Prostate gland (tissue), 2 donors: ENCODE measurements at regions not wholly inside any gene's neighbourhood (a gene's known extent, or its start where the extent isn't known, plus 50 kb on each side); places are given as distances from the start of the nearest gene placed in this dataset.
"Not testable (repeated sequence)": the region's sequence is repeated elsewhere in the genome, so short reads cannot be mapped to it uniquely, and the experiment has no call there.

Experiments
- DNase-seq: peaks from one replicate; pipeline ENCODE4 v3.0.0-alpha.2; 2019; ENCODE audit warnings: low spot score
- H3K27ac ChIP-seq, 2 donors: fragments of 200-600 bp; sonication (generic); 2 replicates each; pipeline ENCODE4 v1.5.1; 2017 to 2019
- H3K27me3 ChIP-seq: fragments of 200-600 bp; sonication (generic); replicated peaks from 2 replicates; pipeline ENCODE4 v1.5.1; 2019; ENCODE audit not compliant: insufficient read depth
- H3K36me3 ChIP-seq, 2 donors: fragments of 200-600 bp; sonication (generic); 1 replicate in 1 of 2; 2 replicates in 1 of 2; pipeline versions ENCODE4 v1.5.1 to v1.8.1; 2017 to 2019
- H3K4me1 ChIP-seq: fragments of 200-600 bp; sonication (generic); replicated peaks from 2 replicates; pipeline ENCODE4 v1.5.1; 2019
- H3K4me3 ChIP-seq, 2 donors: fragments of 200-600 bp; sonication (generic); 2 replicates each; pipeline ENCODE4 v1.5.1; 2017 to 2019
- H3K9me3 ChIP-seq: fragments of 200-600 bp; sonication (generic); 2 replicates; pipeline ENCODE4 v1.5.1; 2017
- POLR2A ChIP-seq: fragments of 450-650 bp; IDR thresholded peaks from one replicate; pipeline ENCODE4 v1.6.1; 2016; ENCODE audit warnings: antibody characterized with exemption, mild to moderate bottlenecking
- POLR2AphosphoS5 ChIP-seq: sonication (generic); formaldehyde crosslinking; IDR thresholded peaks from one replicate; pipeline ENCODE4 v1.6.1; 2017; ENCODE audit warnings: antibody characterized with exemption
- WGBS: methylation state at CpG from one replicate; pipeline ENCODE4 v1.1.5; 2018; 5-methylcytosine and 5-hydroxymethylcytosine counted together
- intact Hi-C: fragments of 100-400 bp; cut with DNase I; formaldehyde crosslinking; loops from one replicate; pipeline ENCODE4 v1.14.2; 2022
- TF ChIP-seq, protein P1 (sequence below), 4 experiments: fragments of 200-600 bp in 2 of 4; fragments of 450-650 bp in 2 of 4; sonication (generic) in 2 of 4; IDR thresholded peaks; 1 replicate in 3 of 4; 2 replicates in 1 of 4; pipeline ENCODE4 v1.5.1; 2016 to 2019; ENCODE audit warnings: antibody characterized with exemption in 4 of 4, mild to moderate bottlenecking in 2 of 4, moderate library complexity in 2 of 4

DNA sequence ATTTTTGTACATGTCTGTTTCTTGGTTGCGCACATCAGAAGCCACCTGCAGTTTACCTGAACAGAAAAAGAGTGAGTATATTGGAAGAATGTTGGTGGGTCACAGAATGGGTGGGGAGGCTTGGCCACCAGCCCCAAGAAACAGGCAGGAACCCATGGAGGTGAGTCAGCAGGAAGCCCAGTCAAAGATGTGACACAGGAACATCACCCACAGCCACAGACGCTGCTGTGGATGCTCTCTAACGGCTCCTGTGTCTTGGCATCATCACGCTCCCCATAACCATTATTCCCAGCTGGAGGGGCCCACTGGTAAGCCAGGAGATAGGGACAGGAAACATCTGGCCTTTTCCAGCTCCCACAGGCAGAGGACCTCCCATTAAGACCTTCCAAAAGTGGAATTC, 94.0 kb upstream of the WSB1 start:
- H3K4me1 ChIP-seq = no peaks in the 10 kb centered on the region
- no peak for TF ChIP-seq POLR2AphosphoS5
- TF ChIP-seq POLR2A = no peak
- TF ChIP-seq, protein P1, sequence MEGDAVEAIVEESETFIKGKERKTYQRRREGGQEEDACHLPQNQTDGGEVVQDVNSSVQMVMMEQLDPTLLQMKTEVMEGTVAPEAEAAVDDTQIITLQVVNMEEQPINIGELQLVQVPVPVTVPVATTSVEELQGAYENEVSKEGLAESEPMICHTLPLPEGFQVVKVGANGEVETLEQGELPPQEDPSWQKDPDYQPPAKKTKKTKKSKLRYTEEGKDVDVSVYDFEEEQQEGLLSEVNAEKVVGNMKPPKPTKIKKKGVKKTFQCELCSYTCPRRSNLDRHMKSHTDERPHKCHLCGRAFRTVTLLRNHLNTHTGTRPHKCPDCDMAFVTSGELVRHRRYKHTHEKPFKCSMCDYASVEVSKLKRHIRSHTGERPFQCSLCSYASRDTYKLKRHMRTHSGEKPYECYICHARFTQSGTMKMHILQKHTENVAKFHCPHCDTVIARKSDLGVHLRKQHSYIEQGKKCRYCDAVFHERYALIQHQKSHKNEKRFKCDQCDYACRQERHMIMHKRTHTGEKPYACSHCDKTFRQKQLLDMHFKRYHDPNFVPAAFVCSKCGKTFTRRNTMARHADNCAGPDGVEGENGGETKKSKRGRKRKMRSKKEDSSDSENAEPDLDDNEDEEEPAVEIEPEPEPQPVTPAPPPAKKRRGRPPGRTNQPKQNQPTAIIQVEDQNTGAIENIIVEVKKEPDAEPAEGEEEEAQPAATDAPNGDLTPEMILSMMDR (IDR thresholded peaks at IDR 0.05) = no peak
- intact Hi-C loops = no loop called here
- H3K27ac ChIP-seq = no peak overlapping the region
- DNase-seq = no peak
- 66% methylated on average over 4 of the region's 4 CpGs for WGBS
- no peaks in the 10 kb centered on the region for H3K36me3 ChIP-seq
- no peaks in the 10 kb centered on the region for H3K27me3 ChIP-seq
- H3K9me3 ChIP-seq = no peaks in the 10 kb centered on the region
- H3K4me3 ChIP-seq = no peak overlapping the region

DNA sequence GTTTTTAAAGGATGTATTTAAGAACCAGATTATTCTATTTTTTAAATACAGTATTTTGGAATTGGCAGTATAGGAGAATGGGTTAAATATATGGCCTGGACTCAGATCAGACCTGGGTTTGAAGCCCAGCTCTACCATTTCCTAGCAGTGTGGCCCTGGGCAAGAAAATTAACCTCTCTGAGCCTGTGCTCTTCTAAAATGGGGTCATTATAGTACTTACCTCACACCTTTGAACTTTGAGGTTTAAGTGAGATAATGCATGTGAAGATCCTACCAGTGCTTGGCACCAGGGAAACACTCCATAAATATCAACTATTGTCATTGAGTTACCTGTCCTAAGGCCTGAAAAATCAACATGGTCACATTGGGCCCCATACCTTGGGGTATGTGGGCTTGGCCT, 93.4 kb upstream of the WSB1 start:
- intact Hi-C loops = no loop called here
- Histone ChIP-seq H3K27ac (no peak overlapping the region), H3K27me3 (no peaks in the 10 kb centered on the region), H3K36me3 (no peaks in the 10 kb centered on the region), H3K9me3 (no peaks in the 10 kb centered on the region), H3K4me1 (no peaks in the 10 kb centered on the region), H3K4me3 (no peak overlapping the region)
- TF ChIP-seq, protein P1 (IDR thresholded peaks at IDR 0.05) = no peak
- TF ChIP-seq POLR2AphosphoS5 = no peak
- TF ChIP-seq POLR2A = no peak
- no peak for DNase-seq

DNA sequence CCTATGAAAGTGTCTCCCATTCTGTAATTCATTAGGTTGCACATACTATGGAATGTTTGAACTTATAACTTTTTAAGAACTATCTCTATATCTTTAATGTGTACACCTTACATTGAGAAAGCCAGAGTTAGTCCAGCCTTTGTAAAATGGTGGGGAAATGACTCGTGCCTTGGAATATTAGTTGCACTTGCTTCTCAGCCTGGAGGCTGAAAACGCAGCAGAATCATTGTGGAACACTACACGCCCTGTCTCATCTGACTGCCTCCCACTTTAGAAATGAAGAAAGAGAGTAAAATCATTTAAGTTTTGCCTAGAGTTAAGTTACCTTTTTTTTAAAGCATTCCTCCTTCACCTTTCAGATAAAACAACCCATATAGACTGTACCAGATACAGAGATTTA, 90.7 kb upstream of the WSB1 start:
- 74% methylated on average over 3 of the region's 3 CpGs for WGBS

DNA sequence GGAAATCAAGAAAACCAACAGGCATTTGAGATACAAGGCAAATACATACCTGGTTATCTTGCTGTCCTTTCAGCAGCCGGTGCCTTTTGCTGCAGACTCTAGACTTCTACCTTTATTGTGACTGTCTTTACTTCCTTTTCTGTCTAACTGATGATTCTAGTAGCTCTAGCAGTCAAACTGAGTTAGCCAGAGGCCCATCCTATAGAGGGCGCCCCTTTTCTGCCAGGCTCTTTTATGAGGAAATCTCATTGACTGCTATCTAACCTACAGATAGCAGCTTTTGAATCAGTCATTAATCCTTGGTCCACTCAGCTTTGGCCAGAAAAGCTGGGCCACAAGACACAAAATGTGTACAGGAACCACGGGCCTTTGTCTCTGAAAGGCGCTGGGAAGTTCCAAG, 87.5 kb upstream of the WSB1 start:
- Histone ChIP-seq H3K4me1 (no peaks in the 10 kb centered on the region), H3K27me3 (no peaks in the 10 kb centered on the region), H3K36me3 (no peaks in the 10 kb centered on the region), H3K4me3 (no peak overlapping the region), H3K9me3 (no peaks in the 10 kb centered on the region), H3K27ac (no peak overlapping the region)
- intact Hi-C loops = no loop called here
- no peak for TF ChIP-seq POLR2A
- TF ChIP-seq, protein P1 (IDR thresholded peaks at IDR 0.05) = no peak
- TF ChIP-seq POLR2AphosphoS5 = no peak
- DNase-seq = no peak
- WGBS = 38% methylated on average over 4 of the region's 4 CpGs

More for the DNA sequence above, 90.7 kb upstream of the WSB1 start:
- Histone ChIP-seq H3K27ac (no peak overlapping the region), H3K36me3 (no peaks in the 10 kb centered on the region), H3K27me3 (no peaks in the 10 kb centered on the region), H3K4me3 (no peak overlapping the region), H3K4me1 (no peaks in the 10 kb centered on the region), H3K9me3 (no peaks in the 10 kb centered on the region)
- intact Hi-C loops = no loop called here
- no peak for DNase-seq
- TF ChIP-seq POLR2AphosphoS5 (no peak), POLR2A (no peak)
- TF ChIP-seq, protein P1 (IDR thresholded peaks at IDR 0.05) = no peak

DNA sequence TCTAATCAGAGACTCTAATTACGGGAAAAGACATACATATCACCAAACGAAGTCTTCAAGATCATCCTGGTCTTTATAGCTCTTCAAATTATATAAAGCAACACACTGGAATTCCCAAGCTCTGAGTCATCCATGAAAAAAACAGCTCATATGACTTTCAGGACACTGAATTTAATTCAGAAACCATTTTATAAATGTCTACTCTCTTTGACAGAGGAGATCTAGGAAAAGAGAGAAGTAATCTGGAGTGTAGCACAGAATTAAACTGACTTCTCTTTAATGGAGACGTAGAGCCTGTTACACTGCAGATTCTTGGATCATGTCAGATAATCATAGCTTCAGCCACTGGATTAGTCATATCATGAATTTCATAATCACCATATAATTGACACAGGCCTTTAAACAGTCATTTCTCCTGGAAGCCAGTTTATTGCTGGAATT, 86.8 kb upstream of the WSB1 start:
- DNase-seq = no peak
- no peaks in the 10 kb centered on the region for H3K27me3 ChIP-seq
- H3K9me3 ChIP-seq = no peaks in the 10 kb centered on the region
- 50% methylated on average over 3 of the region's 3 CpGs for WGBS
- no peak overlapping the region for H3K27ac ChIP-seq
- no peaks in the 10 kb centered on the region for H3K36me3 ChIP-seq
- TF ChIP-seq, protein P1 (IDR thresholded peaks at IDR 0.05) = no peak
- TF ChIP-seq POLR2A (no peak), POLR2AphosphoS5 (no peak)
- H3K4me3 ChIP-seq = no peak overlapping the region
- intact Hi-C loops = no loop called here
- no peaks in the 10 kb centered on the region for H3K4me1 ChIP-seq

DNA sequence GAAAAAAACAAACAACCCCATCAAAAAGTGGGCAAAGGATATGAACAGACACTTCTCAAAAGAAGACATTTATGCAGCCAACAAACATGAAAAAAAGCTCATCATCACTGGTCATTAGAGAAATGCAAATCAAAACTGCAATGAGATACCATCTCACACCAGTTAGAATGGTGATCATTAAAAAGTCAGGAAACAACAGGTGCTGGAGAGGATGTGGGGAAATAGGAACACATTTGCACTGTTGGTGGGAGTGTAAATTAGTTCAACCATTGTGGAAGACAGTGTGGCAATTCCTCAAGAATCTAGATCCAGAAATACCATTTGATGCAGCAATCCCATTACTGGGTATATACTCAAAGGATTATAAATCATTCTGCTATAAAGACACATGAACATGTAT, 85.5 kb upstream of the WSB1 start:
- H3K27me3 ChIP-seq, H3K4me3 ChIP-seq, intact Hi-C loops, H3K27ac ChIP-seq, H3K36me3 ChIP-seq, H3K9me3 ChIP-seq, DNase-seq, H3K4me1 ChIP-seq: not testable (repeated sequence)
